Colonic mucosa (tissue), 4 donors: ENCODE measurements at regions not wholly inside any gene's neighbourhood (a gene's known extent, or its start where the extent isn't known, plus 50 kb on each side); places are given as distances from the start of the nearest gene placed in this dataset.
"Not testable (repeated sequence)": the region's sequence is repeated elsewhere in the genome, so short reads cannot be mapped to it uniquely, and the experiment has no call there.

Source experiments
- DNase-seq: peaks from one replicate; pipeline ENCODE4 v3.0.0-alpha.2; 2020
- H3K27ac ChIP-seq: fragments of 200-600 bp; one replicate; pipeline ENCODE4 v1.8.0; 2021
- H3K27me3 ChIP-seq: fragments of 200-600 bp; one replicate; pipeline ENCODE4 v1.8.0; 2021
- H3K36me3 ChIP-seq: fragments of 200-600 bp; one replicate; pipeline ENCODE4 v1.8.0; 2021
- H3K4me1 ChIP-seq: fragments of 200-600 bp; one replicate; pipeline ENCODE4 v1.8.0; 2021; ENCODE audit warnings: mild to moderate bottlenecking
- H3K4me3 ChIP-seq: fragments of 200-600 bp; one replicate; pipeline ENCODE4 v1.8.0; 2021
- H3K9ac ChIP-seq, 2 donors: one replicate each; pipeline ENCODE4 v1.7.0; 2013; ENCODE audit warnings: control low read depth in 2 of 2, low read depth in 2 of 2, low read length in 2 of 2
- H3K9me3 ChIP-seq: fragments of 200-600 bp; one replicate; pipeline ENCODE4 v1.8.0; 2021
- CTCF ChIP-seq: fragments of 200-600 bp; IDR thresholded peaks from one replicate; pipeline ENCODE4 v1.8.0; 2022; ENCODE audit warnings: antibody characterized with exemption, mild to moderate bottlenecking
- intact Hi-C: fragments of 100-400 bp; cut with DNase I; formaldehyde crosslinking; loops from one replicate; pipeline ENCODE4 v1.14.1; 2022
- donor health status: healthy.
- donor health status: DM: no; HTN: no; CAD: no.
- donor health status: DM: no; HTN: no; CAD: no.

GRCh38 chr10:51014680-51015389 is 59.5 kb upstream of the PRKG1 start:
- no peaks in the 10 kb centered on the region for H3K36me3 ChIP-seq
- no peaks in the 10 kb centered on the region for H3K27me3 ChIP-seq
- H3K4me1 ChIP-seq: no peaks in the 10 kb centered on the region
- intact Hi-C loops: loop anchor here (5.0 to 10.0 kb wide), 3 partner anchors 407 to 1202 kb away; no protein-coding TSS in a partner anchor
- H3K4me3 ChIP-seq: no peak overlapping the region
- no peak for TF ChIP-seq CTCF
- H3K27ac ChIP-seq: no peak overlapping the region
- no peaks in the 10 kb centered on the region for H3K9me3 ChIP-seq
- DNase-seq: no peak
- H3K9ac ChIP-seq: no peak overlapping the region

GRCh38 chr10:51015390-51015754 is 58.9 kb upstream of the PRKG1 start:
- not testable (repeated sequence) for DNase-seq, H3K4me1 ChIP-seq, H3K9me3 ChIP-seq, H3K36me3 ChIP-seq, H3K9ac ChIP-seq, H3K27me3 ChIP-seq, H3K4me3 ChIP-seq, H3K27ac ChIP-seq
- intact Hi-C loops: loop anchor here (10.0 kb wide), 1 partner anchor 949 kb away; no protein-coding TSS in a partner anchor

- Histone ChIP-seq H3K9ac (no peak overlapping the region), H3K4me1 (no peaks in the 10 kb centered on the region), H3K36me3 (no peaks in the 10 kb centered on the region), H3K4me3 (no peak overlapping the region), H3K27me3 (no peaks in the 10 kb centered on the region), H3K27ac (no peak overlapping the region), H3K9me3 (no peaks in the 10 kb centered on the region)
- intact Hi-C loops: no loop called here
- no peak for DNase-seq
- no peak for TF ChIP-seq CTCF
Observed at GRCh38 chr10:51020200-51020599, 54.1 kb upstream of the PRKG1 start.

- H3K27me3 ChIP-seq: no peaks in the 10 kb centered on the region
- H3K27ac ChIP-seq: no peak overlapping the region
Observed at GRCh38 chr10:51022933-51023585, 51.2 kb upstream of the PRKG1 start.

GRCh38 chr10:51023636-51024035 is 50.7 kb upstream of the PRKG1 start:
- intact Hi-C loops: no loop called here
- no peak overlapping the region for H3K27ac ChIP-seq
- H3K9me3 ChIP-seq: no peaks in the 10 kb centered on the region
- H3K36me3 ChIP-seq: no peaks in the 10 kb centered on the region
- H3K27me3 ChIP-seq: no peaks in the 10 kb centered on the region
- no peak for TF ChIP-seq CTCF
- DNase-seq: no peak
- H3K9ac ChIP-seq: no peak overlapping the region
- H3K4me3 ChIP-seq: no peak overlapping the region
- no peaks in the 10 kb centered on the region for H3K4me1 ChIP-seq

More at GRCh38 chr10:51022933-51023585, 51.2 kb upstream of the PRKG1 start:
- Histone ChIP-seq H3K4me3 (no peak overlapping the region), H3K9me3 (no peaks in the 10 kb centered on the region), H3K36me3 (no peaks in the 10 kb centered on the region), H3K9ac (no peak overlapping the region), H3K4me1 (no peaks in the 10 kb centered on the region)
- DNase-seq: no peak
- intact Hi-C loops: no loop called here
- TF ChIP-seq CTCF: no peak
